PFSK-1 (cell line): ENCODE measurements at regions not wholly inside any gene's neighbourhood (a gene's known extent, or its start where the extent isn't known, plus 50 kb on each side); places are given as distances from the start of the nearest gene placed in this dataset.

Experiments used
- FOXP2 ChIP-seq: optimal IDR thresholded peaks from 2 replicates; pipeline ENCODE3; 2011; ENCODE audit warnings: borderline replicate concordance, control low read depth, inconsistent platforms; ENCODE audit not compliant: insufficient read depth; ENCODE audit errors: extremely low read length, extremely low read depth
- POLR2AphosphoS5 ChIP-seq: IDR thresholded peaks from 2 replicates; pipeline ENCODE4 v1.6.1; 2012; ENCODE audit warnings: low read depth, mild to moderate bottlenecking, control low read depth, low read length, moderate library complexity
- SIN3A ChIP-seq: IDR thresholded peaks from 2 replicates; pipeline ENCODE4 v1.6.1; 2012; ENCODE audit warnings: mild to moderate bottlenecking, low read length, moderate library complexity, borderline replicate concordance; ENCODE audit not compliant: insufficient read depth
- TAF1 ChIP-seq: IDR thresholded peaks from 2 replicates; pipeline ENCODE4 v1.6.1; 2012; ENCODE audit warnings: low read length, control low read depth, borderline replicate concordance; ENCODE audit not compliant: insufficient read depth
- TF ChIP-seq, protein P1 (sequence below), 2 experiments: IDR thresholded peaks; 2 replicates each; pipeline versions ENCODE4 v1.6.1 to v1.8.0; 2011 to 2012; ENCODE audit warnings: low read depth in 2 of 2, low read length in 2 of 2, control low read depth in 1 of 2, inconsistent platforms in 1 of 2, mild to moderate bottlenecking in 1 of 2, moderate library complexity in 1 of 2; ENCODE audit not compliant: insufficient read depth in 1 of 2

DNA sequence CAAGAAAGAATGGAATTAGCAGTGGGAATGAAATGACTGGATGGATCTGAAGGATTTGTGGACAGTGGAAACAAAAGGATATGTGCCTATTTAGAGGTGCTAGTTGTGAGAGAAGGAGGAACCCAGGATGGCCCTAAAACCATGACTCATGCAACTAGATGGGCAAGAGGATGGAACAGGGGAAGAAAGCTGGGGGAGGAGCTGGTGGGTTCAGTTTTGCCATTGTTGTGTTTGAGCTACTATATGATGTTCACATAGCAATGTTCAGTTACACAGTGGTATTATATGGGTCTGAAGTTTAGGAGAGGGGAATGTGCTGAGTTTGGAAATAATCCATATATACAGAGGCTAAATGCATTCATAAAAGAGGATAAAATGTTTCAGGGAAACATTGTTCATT is 125.7 kb upstream of the SSTR4 start:
- TF ChIP-seq POLR2AphosphoS5 (no peak), FOXP2 (no peak), SIN3A (no peak), TAF1 (no peak)
- TF ChIP-seq, protein P1, sequence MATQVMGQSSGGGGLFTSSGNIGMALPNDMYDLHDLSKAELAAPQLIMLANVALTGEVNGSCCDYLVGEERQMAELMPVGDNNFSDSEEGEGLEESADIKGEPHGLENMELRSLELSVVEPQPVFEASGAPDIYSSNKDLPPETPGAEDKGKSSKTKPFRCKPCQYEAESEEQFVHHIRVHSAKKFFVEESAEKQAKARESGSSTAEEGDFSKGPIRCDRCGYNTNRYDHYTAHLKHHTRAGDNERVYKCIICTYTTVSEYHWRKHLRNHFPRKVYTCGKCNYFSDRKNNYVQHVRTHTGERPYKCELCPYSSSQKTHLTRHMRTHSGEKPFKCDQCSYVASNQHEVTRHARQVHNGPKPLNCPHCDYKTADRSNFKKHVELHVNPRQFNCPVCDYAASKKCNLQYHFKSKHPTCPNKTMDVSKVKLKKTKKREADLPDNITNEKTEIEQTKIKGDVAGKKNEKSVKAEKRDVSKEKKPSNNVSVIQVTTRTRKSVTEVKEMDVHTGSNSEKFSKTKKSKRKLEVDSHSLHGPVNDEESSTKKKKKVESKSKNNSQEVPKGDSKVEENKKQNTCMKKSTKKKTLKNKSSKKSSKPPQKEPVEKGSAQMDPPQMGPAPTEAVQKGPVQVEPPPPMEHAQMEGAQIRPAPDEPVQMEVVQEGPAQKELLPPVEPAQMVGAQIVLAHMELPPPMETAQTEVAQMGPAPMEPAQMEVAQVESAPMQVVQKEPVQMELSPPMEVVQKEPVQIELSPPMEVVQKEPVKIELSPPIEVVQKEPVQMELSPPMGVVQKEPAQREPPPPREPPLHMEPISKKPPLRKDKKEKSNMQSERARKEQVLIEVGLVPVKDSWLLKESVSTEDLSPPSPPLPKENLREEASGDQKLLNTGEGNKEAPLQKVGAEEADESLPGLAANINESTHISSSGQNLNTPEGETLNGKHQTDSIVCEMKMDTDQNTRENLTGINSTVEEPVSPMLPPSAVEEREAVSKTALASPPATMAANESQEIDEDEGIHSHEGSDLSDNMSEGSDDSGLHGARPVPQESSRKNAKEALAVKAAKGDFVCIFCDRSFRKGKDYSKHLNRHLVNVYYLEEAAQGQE (IDR thresholded peaks at IDR 0.05; ENCODE audit: insufficient read depth in 1 of 2, low read depth in 2 of 2, low read length in 2 of 2) = no peak

DNA sequence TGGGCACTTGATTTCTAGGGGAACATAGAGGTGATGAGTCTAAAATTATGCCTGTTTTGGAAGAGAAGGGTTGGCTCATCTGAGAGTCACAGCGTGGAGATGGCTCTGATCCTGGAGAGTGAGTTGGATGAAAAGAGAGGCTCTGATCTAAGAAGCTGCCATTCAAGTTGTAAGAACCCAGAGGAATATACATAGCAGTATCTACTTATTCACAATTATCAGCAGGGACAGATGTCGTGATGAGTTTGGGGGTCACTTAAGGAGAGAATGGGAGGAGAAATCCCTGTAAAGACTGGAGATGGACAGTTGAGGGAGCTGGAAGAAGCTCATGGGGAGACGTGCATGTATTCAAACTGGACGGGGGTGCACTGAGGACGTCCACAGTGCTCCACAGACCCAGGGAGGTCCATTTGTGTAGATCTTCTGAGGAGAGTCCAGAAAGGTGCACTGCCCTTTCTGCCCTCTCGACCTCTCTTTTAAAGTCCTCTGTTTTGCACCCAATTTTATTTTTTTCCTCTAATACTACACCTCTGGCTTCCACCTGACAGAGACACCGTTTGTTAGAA is 124.7 kb upstream of the SSTR4 start:
- TF ChIP-seq FOXP2 = no peak

DNA sequence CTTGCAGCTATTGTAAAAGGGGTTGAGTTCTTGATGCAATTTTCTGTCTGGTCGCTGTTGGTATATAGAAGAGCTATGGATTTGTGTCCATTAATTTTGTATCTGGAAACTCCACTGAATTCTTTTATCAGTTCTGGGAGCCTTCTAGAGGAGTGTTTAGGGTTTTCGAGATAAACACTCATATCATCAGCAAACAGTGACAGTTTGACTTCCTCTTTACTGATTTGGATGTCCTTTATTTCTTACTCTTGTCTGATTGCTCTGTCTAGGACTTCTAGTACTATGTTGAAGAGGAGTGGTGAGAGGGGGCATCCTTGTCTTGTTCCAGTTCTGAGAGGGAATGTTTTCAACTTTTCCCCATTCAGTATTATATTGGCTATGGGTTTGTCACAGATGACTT is 120.8 kb upstream of the SSTR4 start:
- TF ChIP-seq FOXP2 = no peak
- no peak for TF ChIP-seq TAF1
- TF ChIP-seq POLR2AphosphoS5 = no peak
- TF ChIP-seq, protein P1 (IDR thresholded peaks at IDR 0.05; ENCODE audit: insufficient read depth in 1 of 2, low read depth in 2 of 2, low read length in 2 of 2) = no peak
- TF ChIP-seq SIN3A = no peak

DNA sequence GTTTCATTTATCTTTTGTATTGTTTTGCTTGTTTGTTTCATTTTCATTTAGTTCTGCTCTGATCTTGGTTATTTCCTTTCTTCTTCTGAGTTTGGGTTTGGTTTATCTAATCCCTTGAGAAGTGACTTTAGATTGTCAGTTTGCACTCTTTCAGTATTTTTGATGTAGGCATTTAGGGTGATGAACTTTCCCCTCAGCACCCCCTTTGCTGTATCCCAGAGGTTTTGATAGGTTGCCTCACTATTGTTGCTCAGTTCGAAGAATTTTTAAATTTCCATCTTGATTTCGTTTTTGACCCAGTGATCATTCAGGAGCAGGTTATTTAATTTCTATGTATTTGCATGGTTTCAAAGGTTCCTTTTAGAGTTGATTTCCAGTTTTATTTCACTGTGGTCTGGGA is 119.6 kb upstream of the SSTR4 start:
- TF ChIP-seq POLR2AphosphoS5 = no peak
- no peak for TF ChIP-seq FOXP2
- no peak for TF ChIP-seq SIN3A
- TF ChIP-seq, protein P1 (IDR thresholded peaks at IDR 0.05; ENCODE audit: insufficient read depth in 1 of 2, low read depth in 2 of 2, low read length in 2 of 2) = no peak
- no peak for TF ChIP-seq TAF1

DNA sequence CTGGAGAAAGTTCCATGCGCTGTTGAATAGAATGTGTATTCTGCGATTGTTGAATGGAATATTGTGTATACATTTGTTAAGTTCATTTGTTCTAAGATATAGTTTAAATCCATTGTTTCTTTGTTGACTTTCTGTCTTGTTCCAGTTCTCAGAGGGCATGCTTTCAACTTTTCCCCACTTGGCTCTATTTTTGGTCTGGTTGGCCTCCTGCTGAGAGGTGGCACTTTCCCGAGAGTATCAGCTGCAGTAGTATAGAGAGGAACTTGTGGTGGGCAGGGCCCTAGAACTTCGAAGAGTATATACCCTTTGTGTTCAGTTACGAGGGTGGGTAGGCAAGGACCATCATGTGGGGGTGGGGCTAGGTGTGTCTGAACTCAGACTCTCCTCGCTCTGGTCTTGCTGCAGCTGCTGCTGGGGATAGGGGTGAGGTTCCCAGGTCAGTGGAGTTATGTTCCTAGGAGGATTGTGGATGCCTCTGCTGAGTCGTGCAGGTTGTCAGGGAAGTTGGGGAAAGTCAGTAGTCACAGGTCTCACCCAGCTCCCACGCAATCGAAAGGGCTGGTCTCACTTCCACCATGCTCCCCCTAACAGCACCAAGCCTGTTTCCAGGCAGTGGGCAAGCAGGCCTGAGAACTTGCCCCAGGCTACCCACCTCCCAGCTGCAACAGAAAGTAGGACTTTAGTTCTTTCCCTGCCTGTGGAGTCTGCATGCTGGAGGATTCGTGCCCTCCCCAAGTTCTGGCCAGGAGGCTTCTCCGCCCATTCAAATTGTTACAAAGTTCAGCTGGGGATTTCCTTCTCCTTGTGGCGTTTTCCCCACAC is 118.9 kb upstream of the SSTR4 start:
- TF ChIP-seq POLR2AphosphoS5 (no peak), FOXP2 (no peak), SIN3A (no peak), TAF1 (no peak)

DNA sequence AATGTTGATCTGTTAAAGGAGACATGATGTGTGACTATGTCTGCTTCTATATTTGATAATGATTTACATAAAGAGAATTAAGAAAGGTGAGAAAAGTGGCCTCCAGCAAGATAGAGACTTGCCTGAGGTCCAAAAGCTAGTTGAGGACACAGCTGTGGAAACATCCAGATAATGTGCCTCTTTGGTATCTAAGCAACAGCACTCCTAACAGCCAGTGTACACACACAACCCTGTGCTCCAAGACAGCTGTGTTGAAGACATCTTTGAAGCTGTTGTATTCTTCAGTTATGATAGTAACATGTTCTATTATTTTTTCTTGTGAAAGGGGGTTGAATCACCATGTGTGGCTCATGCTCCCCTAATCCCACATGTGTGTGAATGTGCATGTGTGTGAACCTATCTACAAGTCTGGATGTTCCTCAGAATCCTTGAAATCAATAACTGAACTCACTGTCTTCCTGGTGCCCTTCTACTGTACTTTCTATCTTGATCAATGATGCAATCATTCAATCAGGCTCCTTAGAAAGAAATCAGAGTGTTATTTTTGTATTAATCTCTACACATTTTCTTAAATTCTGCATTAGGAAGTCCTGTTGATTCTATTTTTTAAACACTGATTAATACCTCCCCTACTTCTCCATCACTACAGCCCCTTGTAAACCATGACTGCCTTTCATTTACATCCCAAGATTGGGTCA is 116.7 kb upstream of the SSTR4 start:
- TF ChIP-seq, protein P1 (IDR thresholded peaks at IDR 0.05; ENCODE audit: insufficient read depth in 1 of 2, low read depth in 2 of 2, low read length in 2 of 2) = no peak
- TF ChIP-seq POLR2AphosphoS5 (no peak), TAF1 (no peak), SIN3A (no peak), FOXP2 (no peak)
